Endodermal cell (in vitro differentiated cells): ENCODE measurements at regions not wholly inside any gene's neighbourhood (a gene's known extent, or its start where the extent isn't known, plus 50 kb on each side); places are given as distances from the start of the nearest gene placed in this dataset.
"Not testable (repeated sequence)": the region's sequence is repeated elsewhere in the genome, so short reads cannot be mapped to it uniquely, and the experiment has no call there.

Experiments
- DNase-seq: peaks from one replicate; pipeline ENCODE4 v3.0.0-alpha.2; 2017
- H3K27ac ChIP-seq: 2 replicates; pipeline ENCODE4 v1.5.1; 2013; ENCODE audit warnings: mild to moderate bottlenecking, low read depth, low read length, moderate library complexity
- H3K27me3 ChIP-seq: 2 replicates; pipeline ENCODE4 v1.6.1; 2013; ENCODE audit warnings: mild to moderate bottlenecking, low read length, moderate library complexity; ENCODE audit not compliant: insufficient read depth, control insufficient read depth, poor library complexity, severe bottlenecking
- H3K36me3 ChIP-seq: 2 replicates; pipeline ENCODE4 v1.7.0; 2013; ENCODE audit warnings: mild to moderate bottlenecking, low read length, moderate library complexity; ENCODE audit not compliant: control insufficient read depth, insufficient read depth
- H3K4me1 ChIP-seq: one replicate; pipeline ENCODE4 v1.7.0; 2013; ENCODE audit warnings: low read length; ENCODE audit not compliant: control insufficient read depth, insufficient read depth
- H3K4me3 ChIP-seq: 2 replicates; pipeline ENCODE4 v1.5.1; 2013; ENCODE audit warnings: mild to moderate bottlenecking, low read length, moderate library complexity
- H3K9ac ChIP-seq: 2 replicates; pipeline ENCODE4 v1.6.1; 2013; ENCODE audit warnings: mild to moderate bottlenecking, low read length, moderate library complexity; ENCODE audit not compliant: poor library complexity, severe bottlenecking; ENCODE audit errors: extremely low read depth
- H3K9me3 ChIP-seq: 2 replicates; pipeline ENCODE4 v1.6.1; 2013; ENCODE audit warnings: mild to moderate bottlenecking, low read length, moderate library complexity; ENCODE audit not compliant: control insufficient read depth
- H3K27ac Mint-ChIP-seq: 2 replicates; pipeline ENCODE4 v1.8.0; 2020; ENCODE audit warnings: mixed read lengths
- H3K27me3 Mint-ChIP-seq: 2 replicates; pipeline ENCODE4 v1.8.0; 2021; ENCODE audit warnings: mild to moderate bottlenecking, mixed read lengths; ENCODE audit not compliant: insufficient read depth
- H3K36me3 Mint-ChIP-seq: 2 replicates; pipeline ENCODE4 v1.8.0; 2020; ENCODE audit warnings: low read depth, mixed read lengths
- H3K4me1 Mint-ChIP-seq: 2 replicates; pipeline ENCODE4 v1.8.0; 2020; ENCODE audit warnings: mixed read lengths
- H3K4me3 Mint-ChIP-seq: 2 replicates; pipeline ENCODE4 v1.8.0; 2020; ENCODE audit warnings: mild to moderate bottlenecking, moderate library complexity, mixed read lengths
- H3K9me3 Mint-ChIP-seq: 2 replicates; pipeline ENCODE4 v1.8.0; 2020; ENCODE audit warnings: mild to moderate bottlenecking, mixed read lengths
- WGBS, 2 experiments: methylation state at CpG; one replicate each; pipeline versions ENCODE4 v1.1.5 to v1.1.7; 2013; ENCODE audit warnings: missing lambda C conversion rate in 2 of 2, mixed read lengths in 1 of 2; ENCODE audit not compliant: insufficient coverage in 1 of 2, insufficient read length in 1 of 2; 5-methylcytosine and 5-hydroxymethylcytosine counted together
- TF ChIP-seq, protein P1 (sequence below): fragments of 200-600 bp; sonication (generic); conservative IDR thresholded peaks from 2 replicates; pipeline ENCODE4 v1.5.0; 2021; ENCODE audit warnings: antibody characterized with exemption, mild to moderate bottlenecking

DNA sequence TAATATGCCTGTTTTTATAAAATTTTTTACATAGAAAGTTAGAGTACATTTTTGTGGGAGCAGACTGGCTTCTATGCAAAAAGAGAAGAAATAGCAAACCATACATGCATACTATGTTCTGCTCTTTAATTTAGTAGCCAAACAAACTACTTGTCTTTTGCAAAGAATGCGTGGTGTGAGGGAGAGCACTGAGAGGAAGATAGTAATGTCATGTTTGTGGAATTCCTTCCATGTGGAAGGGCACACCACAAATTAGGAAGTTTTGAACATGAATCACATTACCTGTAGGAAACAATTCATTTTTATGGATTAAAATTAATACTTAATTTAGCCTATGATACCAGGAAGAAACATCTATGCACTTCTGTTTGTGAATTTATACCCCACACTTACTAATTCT, 1529.1 kb upstream of the ADGRL3 start:
- TF ChIP-seq, protein P1, sequence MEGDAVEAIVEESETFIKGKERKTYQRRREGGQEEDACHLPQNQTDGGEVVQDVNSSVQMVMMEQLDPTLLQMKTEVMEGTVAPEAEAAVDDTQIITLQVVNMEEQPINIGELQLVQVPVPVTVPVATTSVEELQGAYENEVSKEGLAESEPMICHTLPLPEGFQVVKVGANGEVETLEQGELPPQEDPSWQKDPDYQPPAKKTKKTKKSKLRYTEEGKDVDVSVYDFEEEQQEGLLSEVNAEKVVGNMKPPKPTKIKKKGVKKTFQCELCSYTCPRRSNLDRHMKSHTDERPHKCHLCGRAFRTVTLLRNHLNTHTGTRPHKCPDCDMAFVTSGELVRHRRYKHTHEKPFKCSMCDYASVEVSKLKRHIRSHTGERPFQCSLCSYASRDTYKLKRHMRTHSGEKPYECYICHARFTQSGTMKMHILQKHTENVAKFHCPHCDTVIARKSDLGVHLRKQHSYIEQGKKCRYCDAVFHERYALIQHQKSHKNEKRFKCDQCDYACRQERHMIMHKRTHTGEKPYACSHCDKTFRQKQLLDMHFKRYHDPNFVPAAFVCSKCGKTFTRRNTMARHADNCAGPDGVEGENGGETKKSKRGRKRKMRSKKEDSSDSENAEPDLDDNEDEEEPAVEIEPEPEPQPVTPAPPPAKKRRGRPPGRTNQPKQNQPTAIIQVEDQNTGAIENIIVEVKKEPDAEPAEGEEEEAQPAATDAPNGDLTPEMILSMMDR = no peak
- Mint-ChIP-seq H3K4me1 (no peaks in the 10 kb centered on the region), H3K9me3 (no peaks in the 10 kb centered on the region)

DNA sequence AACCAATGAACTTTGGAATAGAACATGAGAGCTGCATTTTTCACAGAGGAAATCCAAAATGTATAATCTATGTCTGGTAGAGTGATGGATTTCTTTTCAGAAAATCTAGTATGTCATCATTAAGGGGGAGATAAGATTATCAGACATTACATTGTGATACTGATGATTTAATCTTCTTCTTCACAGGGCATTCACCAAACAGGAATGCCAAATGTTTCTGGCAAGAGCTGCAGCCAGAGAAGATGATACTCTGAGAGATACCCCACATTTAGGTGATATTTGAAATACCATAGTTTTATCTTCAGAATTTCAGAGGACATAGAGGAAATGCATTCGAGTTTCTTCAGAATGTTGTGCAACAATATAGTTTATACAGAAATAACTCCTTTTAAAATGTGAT, 1523.7 kb upstream of the ADGRL3 start:
- Histone ChIP-seq H3K9me3 (no peaks in the 10 kb centered on the region), H3K27ac (no peak overlapping the region), H3K9ac (no peak overlapping the region), H3K27me3 (peaks cover 80% of the 10 kb centered on the region), H3K4me3 (no peak overlapping the region), H3K4me1 (no peaks in the 10 kb centered on the region), H3K36me3 (no peaks in the 10 kb centered on the region)
- no peaks in the 10 kb centered on the region for H3K9me3 Mint-ChIP-seq
- no peak overlapping the region for H3K4me3 Mint-ChIP-seq
- peaks cover 14% of the 10 kb centered on the region for H3K27me3 Mint-ChIP-seq
- no peak overlapping the region for H3K27ac Mint-ChIP-seq
- no peaks in the 10 kb centered on the region for H3K36me3 Mint-ChIP-seq
- no peaks in the 10 kb centered on the region for H3K4me1 Mint-ChIP-seq
- no peak for DNase-seq
- WGBS, 2 experiments = 88% methylated on average over 1 of the region's 1 CpG; no CpG with 5 or more reads in 1 of the 2 experiments
- TF ChIP-seq, protein P1 = no peak

More for the DNA sequence above, 1529.1 kb upstream of the ADGRL3 start:
- H3K36me3 Mint-ChIP-seq = no peaks in the 10 kb centered on the region
- Histone ChIP-seq H3K9ac (no peak overlapping the region), H3K36me3 (no peaks in the 10 kb centered on the region), H3K4me3 (no peak overlapping the region), H3K9me3 (no peaks in the 10 kb centered on the region), H3K27ac (no peak overlapping the region), H3K4me1 (no peaks in the 10 kb centered on the region), H3K27me3 (peaks cover 26% of the 10 kb centered on the region)
- no peak overlapping the region for H3K27ac Mint-ChIP-seq
- no peak overlapping the region for H3K4me3 Mint-ChIP-seq
- DNase-seq = no peak
- WGBS, 2 experiments = 69 to 100% methylated on average over 1 of the region's 1 CpG
- no peaks in the 10 kb centered on the region for H3K27me3 Mint-ChIP-seq

DNA sequence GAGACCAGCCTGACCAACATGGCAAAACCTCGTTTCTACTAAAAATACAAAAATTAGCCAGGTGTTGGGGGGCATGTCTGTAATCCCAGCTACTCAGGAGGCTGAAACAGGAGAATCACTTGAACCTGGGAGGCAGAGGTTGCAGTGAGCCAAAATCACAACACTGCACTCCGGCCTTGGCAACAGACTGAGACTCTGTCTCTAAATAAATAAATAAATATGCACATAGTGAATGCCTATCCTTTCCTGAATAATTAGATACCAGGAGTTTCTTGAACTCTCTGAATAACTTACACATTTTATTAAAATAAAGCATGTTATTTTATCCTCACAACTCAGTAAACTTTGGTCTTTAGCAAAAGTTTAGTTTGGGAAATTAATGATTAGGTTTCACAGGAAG, 1523.1 kb upstream of the ADGRL3 start:
- not testable (repeated sequence) for H3K27ac Mint-ChIP-seq, H3K9me3 Mint-ChIP-seq, H3K4me1 Mint-ChIP-seq, H3K4me3 ChIP-seq, DNase-seq, H3K9ac ChIP-seq, H3K9me3 ChIP-seq, H3K27ac ChIP-seq, H3K36me3 ChIP-seq, H3K36me3 Mint-ChIP-seq, H3K4me3 Mint-ChIP-seq, H3K4me1 ChIP-seq
- H3K27me3 ChIP-seq = peaks cover 85% of the 10 kb centered on the region
- 85 to 90% methylated on average over 2 of the region's 2 CpGs for WGBS, 2 experiments
- H3K27me3 Mint-ChIP-seq = peaks cover 14% of the 10 kb centered on the region

DNA sequence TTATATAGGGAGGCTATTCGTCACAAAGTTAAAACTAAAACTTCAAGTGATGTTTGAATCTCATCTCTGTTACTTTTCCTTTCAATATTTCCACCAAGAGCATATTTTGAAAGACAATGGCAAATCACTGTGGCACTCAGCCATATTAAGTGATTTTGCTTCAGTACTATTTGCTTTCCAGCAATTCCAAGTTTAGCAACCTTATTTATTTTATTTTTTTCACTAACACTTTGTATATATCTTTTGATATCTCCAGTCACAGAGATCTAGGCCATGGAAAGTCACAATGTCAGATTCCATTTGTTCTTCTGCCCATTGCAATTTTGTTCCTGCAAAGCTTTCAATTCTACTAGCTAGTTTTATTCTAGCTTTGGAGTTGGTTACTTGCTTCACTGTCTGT, 1514.5 kb upstream of the ADGRL3 start:
- no peak overlapping the region for H3K4me3 Mint-ChIP-seq
- Histone ChIP-seq H3K4me3 (no peak overlapping the region), H3K27me3 (peaks cover 29% of the 10 kb centered on the region), H3K4me1 (no peaks in the 10 kb centered on the region), H3K9me3 (no peaks in the 10 kb centered on the region), H3K27ac (no peak overlapping the region), H3K9ac (no peak overlapping the region), H3K36me3 (no peaks in the 10 kb centered on the region)
- H3K4me1 Mint-ChIP-seq = no peaks in the 10 kb centered on the region
- no peaks in the 10 kb centered on the region for H3K9me3 Mint-ChIP-seq
- 96 to 100% methylated on average over 1 of the region's 1 CpG for WGBS, 2 experiments
- no peak overlapping the region for H3K27ac Mint-ChIP-seq
- TF ChIP-seq, protein P1 = no peak
- H3K27me3 Mint-ChIP-seq = peaks cover 2% of the 10 kb centered on the region
- H3K36me3 Mint-ChIP-seq = no peaks in the 10 kb centered on the region
- DNase-seq = no peak
